ENCODE measurements at regions not wholly inside any gene's neighbourhood (a gene's known extent, or its start where the extent isn't known, plus 50 kb on each side); places are given as distances from the start of the nearest gene placed in this dataset.

GRCh38 chr18:46283895-46284295, 179.7 kb downstream of the HAUS1 start:
- DNase-seq (ENCODE audit: low spot score): no peak
- WGBS: 74% methylated on average over 4 of the region's 4 CpGs
- no peak overlapping the region for H3K9ac ChIP-seq (ENCODE audit: low read depth in 1 of 2, low read length in 2 of 2)

More at GRCh38 chr18:46283895-46284295, 179.7 kb downstream of the HAUS1 start:
- TF ChIP-seq SP1 (IDR thresholded peaks at IDR 0.05) (no peak), HNF4G (IDR thresholded peaks at IDR 0.05) (no peak), FOXA2 (IDR thresholded peaks at IDR 0.05) (no peak), NR2F2 (IDR thresholded peaks at IDR 0.05) (no peak), RXRA (IDR thresholded peaks at IDR 0.05) (no peak), MAX (IDR thresholded peaks at IDR 0.05) (no peak), RAD21 (IDR thresholded peaks at IDR 0.05) (no peak), FOXA1 (IDR thresholded peaks at IDR 0.05) (no peak), ZBTB33 (IDR thresholded peaks at IDR 0.05) (no peak), YY1 (IDR thresholded peaks at IDR 0.05) (no peak), TAF1 (conservative IDR thresholded peaks at IDR 0.05) (no peak), ATF3 (IDR thresholded peaks at IDR 0.05) (no peak), HNF4A (conservative IDR thresholded peaks at IDR 0.05) (no peak), JUND (IDR thresholded peaks at IDR 0.05) (no peak), EGR1 (IDR thresholded peaks at IDR 0.05; ENCODE audit: low read depth in 2 of 2) (no peak)
- TF ChIP-seq, protein P1, sequence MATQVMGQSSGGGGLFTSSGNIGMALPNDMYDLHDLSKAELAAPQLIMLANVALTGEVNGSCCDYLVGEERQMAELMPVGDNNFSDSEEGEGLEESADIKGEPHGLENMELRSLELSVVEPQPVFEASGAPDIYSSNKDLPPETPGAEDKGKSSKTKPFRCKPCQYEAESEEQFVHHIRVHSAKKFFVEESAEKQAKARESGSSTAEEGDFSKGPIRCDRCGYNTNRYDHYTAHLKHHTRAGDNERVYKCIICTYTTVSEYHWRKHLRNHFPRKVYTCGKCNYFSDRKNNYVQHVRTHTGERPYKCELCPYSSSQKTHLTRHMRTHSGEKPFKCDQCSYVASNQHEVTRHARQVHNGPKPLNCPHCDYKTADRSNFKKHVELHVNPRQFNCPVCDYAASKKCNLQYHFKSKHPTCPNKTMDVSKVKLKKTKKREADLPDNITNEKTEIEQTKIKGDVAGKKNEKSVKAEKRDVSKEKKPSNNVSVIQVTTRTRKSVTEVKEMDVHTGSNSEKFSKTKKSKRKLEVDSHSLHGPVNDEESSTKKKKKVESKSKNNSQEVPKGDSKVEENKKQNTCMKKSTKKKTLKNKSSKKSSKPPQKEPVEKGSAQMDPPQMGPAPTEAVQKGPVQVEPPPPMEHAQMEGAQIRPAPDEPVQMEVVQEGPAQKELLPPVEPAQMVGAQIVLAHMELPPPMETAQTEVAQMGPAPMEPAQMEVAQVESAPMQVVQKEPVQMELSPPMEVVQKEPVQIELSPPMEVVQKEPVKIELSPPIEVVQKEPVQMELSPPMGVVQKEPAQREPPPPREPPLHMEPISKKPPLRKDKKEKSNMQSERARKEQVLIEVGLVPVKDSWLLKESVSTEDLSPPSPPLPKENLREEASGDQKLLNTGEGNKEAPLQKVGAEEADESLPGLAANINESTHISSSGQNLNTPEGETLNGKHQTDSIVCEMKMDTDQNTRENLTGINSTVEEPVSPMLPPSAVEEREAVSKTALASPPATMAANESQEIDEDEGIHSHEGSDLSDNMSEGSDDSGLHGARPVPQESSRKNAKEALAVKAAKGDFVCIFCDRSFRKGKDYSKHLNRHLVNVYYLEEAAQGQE (IDR thresholded peaks at IDR 0.05): no peak
- TF ChIP-seq, protein P2, sequence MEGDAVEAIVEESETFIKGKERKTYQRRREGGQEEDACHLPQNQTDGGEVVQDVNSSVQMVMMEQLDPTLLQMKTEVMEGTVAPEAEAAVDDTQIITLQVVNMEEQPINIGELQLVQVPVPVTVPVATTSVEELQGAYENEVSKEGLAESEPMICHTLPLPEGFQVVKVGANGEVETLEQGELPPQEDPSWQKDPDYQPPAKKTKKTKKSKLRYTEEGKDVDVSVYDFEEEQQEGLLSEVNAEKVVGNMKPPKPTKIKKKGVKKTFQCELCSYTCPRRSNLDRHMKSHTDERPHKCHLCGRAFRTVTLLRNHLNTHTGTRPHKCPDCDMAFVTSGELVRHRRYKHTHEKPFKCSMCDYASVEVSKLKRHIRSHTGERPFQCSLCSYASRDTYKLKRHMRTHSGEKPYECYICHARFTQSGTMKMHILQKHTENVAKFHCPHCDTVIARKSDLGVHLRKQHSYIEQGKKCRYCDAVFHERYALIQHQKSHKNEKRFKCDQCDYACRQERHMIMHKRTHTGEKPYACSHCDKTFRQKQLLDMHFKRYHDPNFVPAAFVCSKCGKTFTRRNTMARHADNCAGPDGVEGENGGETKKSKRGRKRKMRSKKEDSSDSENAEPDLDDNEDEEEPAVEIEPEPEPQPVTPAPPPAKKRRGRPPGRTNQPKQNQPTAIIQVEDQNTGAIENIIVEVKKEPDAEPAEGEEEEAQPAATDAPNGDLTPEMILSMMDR (IDR thresholded peaks at IDR 0.05; ENCODE audit: low read depth, low read length, missing input control): no peak
- Histone ChIP-seq H3K4me3 (ENCODE audit: low read depth in 1 of 3, low read length in 3 of 3) (no peak overlapping the region), H3K9me3 (ENCODE audit: control insufficient read depth in 4 of 4, low read length in 3 of 4) (no peaks in the 10 kb centered on the region), H3K36me3 (ENCODE audit: control insufficient read depth in 4 of 4, insufficient read depth in 3 of 4, low read depth in 1 of 4, low read length in 3 of 4) (no peaks in the 10 kb centered on the region), H3K4me1 (ENCODE audit: control insufficient read depth in 4 of 4, insufficient read depth in 4 of 4, low read length in 3 of 4) (peaks cover 0 to 6% (median 4%) of the 10 kb centered on the region in 4 donors), H3K27ac (ENCODE audit: low read depth in 1 of 2, low read length in 2 of 2) (no peak overlapping the region), H3K27me3 (ENCODE audit: control insufficient read depth in 4 of 4, insufficient read depth in 4 of 4, low read length in 3 of 4) (no peaks in the 10 kb centered on the region)

Data from liver (tissue), 8 donors.